ENCODE measurements at regions not wholly inside any gene's neighbourhood (a gene's known extent, or its start where the extent isn't known, plus 50 kb on each side); places are given as distances from the start of the nearest gene placed in this dataset.
"Not testable (repeated sequence)": the region's sequence is repeated elsewhere in the genome, so short reads cannot be mapped to it uniquely, and the experiment has no call there.

DNA sequence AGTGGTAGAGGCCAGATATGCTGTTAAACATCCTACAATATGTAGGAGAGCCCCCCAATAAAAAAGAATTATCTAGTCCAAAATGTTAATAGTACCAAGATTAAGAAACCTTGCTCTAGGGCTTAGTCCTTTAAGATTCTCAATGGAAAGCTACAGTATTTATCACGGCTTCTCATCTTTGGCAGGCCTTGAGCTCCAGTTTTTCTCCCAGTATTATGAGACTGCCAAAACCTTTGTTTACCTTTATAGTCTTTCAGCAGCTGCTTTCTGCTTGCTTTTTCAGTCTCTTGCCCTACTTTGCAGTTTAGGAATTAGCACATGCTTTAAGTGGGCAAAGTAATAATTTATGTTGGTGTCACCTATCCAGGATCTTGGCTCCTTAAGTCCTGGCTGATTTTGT is 59.7 kb downstream of the NHLRC1 start:
- DNase-seq, result no peak

DNA sequence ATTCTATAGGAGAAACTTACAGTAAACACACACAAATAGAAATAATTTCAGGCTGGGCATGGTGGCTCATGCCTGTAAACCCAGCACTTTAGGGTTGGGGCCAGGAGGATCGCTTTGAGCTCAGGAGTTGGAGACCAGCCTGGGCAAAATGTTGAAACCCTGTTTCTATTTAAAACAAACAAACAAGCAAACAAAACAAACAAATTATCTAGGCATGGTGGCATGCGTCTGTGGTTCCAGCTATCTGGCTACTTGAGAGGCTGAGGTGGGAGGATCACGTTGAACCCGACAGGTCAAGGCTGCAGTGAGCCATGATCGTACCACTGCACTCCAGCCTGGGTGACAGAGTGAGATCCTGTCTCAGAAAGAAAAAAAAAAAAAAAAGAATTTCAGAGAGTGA is 64.0 kb downstream of the NHLRC1 start:
- DNase-seq, result no peak

DNA sequence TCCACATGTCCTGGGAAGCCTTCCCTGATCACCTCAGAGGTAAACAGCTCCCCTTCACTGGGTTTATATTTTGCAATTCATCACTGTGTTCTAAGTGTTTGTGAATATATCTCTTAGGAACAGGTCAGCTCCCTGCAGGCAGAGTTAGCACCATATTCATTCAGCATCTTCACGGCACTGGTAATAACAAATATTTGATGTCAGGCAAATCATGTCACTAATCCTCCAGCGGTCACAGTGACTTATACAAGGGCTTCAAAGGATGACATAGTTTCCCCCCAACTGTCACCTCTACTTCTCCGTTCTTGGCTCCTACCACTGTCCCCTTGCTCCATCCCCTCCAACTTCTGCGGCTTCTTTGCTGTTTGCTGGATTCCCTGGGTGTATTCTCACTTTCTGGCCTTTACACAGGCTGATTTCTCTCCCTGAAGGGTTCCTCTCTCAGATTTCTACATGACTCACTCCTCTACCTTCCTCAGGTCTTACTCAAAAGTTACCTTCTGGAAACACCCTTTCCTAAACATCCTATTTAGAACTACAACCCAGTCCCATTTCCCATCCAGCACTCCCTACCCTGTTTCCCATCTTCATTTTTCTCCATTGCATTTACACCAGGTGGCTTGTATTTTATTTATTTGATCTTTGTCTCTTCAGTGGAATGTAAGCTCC is 66.6 kb downstream of the NHLRC1 start:
- peak; percentile 8 for DNase-seq

DNA sequence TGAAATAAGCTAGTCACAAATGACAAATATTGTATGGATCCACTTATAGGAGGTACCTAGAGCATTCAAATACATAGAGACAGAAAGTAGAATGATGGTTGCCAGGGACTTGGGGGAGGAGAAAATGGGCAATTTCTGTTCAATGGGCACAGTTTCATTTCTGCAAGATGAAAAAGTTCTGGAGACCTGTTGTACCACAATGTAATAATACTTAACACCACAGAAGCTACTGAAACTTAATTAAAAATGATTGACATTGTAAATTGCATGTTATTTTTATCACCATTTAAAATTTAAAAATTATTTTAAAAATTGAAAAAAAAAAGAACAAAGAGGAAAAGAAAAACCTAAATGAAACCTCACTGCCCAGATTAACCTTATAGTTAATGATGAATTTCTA is 67.4 kb downstream of the NHLRC1 start:
- no peak for DNase-seq

DNA sequence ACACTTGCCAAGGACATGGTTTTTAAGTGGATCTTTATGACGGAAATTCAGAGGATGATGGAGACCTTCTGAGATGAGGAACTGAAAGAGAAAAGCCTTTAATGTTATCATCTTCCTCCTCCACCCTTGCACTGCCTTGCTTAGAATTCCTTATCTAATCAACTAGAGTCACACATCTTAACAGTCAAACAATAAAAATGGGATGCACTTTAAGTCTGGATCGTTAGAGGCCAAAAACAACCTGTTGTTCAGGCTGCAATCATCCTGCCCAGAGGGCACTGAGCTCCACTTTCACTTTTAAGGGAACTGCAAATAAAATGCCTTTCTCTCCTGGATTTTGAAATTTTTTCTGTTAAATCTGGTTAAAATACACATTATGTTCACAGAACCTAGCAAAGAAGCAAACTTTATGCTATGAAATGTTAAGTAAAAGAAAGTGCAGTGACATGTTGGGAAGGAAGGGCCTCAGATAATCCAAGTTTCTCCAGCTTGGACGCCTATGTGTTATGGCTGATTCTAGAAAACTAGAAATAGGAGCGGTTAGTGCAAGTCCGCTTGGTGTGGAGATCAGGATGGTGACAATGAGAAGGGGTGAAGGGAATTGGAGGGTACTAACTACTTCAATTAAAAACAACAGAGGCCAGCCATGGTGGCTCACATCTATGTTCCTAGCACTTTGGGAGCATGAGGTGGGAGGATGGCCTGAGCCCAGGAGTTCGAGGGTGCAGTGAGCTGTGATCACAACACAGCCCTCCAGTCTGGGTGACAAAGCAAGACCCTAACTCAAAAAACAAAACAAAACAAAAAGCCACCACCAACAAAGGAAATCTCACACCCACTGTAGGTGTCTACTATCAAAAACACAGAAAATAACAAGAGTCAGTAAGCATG is 66.4 kb upstream of the KIF13A start:
- DNase-seq, result peak; percentile 75

DNA sequence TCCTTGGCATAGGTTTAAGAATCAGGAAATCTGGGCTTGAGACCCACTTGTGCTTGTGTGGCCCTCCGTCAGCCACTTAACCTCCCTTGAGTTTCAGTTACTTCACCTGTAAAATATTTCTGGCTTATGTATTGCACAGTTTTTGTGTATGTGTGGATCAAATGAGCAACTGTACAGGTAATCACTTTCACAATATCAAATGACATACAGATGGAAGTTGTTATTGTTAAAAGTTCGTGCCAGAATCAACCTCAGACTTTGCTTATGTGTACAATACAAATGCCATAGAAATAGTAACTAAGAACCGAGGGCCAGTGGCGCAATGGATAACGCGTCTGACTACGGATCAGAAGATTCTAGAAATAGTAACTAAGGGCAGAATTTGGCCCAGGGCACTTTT is 65.6 kb upstream of the KIF13A start:
- DNase-seq, result peak; percentile 68

DNA sequence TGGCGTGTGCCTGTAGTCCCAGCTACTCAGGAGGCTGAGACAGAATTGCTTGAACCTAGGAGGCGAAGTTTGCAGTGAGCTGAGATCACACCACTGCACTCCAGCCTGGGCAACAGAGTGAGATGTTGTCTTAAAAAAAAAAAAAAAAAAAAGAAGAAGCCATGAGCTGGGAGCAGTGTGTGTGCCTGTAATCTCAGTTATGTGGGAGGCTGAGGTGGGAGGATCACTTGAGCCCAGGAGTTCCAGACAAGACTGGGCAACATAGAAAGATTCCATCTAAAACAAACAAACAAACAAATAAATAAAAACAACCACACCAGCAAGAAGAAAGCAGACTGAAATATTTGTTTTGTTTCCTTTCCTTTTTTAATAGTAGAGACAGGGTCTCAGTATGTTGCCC is 62.2 kb upstream of the KIF13A start:
- no peak for DNase-seq

DNA sequence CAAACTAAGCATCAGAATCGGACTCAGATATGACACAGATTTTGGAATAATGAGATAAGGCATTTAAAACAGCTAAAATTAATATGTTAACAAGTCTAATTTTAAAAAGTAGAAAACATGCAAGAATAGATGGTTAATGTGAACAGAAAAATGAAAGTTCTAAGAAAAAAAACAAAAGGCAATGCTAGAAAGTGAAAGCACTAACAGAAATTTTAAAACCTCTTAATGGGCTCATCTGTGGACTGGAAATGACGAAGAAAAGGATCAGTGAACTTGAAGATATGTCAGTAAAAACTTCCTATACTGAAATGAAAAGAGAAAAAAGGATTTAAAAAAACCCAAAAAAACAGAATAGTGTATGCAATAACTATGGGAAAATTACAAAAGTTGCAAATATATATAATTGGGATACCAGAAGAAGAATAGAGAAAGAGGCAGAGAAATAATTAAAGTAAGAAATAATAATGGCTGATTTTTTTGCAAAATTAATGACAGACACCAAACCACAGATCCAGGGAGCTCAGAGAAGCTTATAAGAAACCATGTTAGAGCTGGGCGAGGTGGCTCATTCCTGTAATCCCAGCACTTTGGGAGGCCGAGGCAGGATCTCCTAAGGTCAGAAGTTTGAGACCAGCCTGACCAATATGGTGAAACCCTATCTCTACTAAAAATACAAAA is 61.7 kb upstream of the KIF13A start:
- DNase-seq, result no peak

DNA sequence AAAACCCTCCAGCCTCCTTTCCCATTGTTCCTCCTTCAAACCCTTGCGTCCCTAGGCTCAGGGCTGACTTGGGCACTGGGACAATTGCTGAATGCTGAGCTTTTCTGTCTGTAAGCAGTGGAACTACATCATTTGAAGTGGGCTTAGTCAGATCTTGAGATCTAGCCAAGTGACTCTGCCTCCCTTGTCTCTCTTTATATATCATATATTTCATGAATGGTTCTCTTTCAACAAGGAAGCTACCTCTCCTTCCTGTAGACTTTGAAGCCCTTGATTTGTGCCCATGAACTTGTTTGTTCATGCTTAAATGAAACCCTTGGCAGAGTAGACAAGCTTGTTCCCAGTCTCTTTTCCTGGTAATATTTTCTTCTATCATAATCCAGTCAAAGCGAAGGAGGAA is 60.0 kb upstream of the KIF13A start:
- peak; percentile 48 for DNase-seq

DNA sequence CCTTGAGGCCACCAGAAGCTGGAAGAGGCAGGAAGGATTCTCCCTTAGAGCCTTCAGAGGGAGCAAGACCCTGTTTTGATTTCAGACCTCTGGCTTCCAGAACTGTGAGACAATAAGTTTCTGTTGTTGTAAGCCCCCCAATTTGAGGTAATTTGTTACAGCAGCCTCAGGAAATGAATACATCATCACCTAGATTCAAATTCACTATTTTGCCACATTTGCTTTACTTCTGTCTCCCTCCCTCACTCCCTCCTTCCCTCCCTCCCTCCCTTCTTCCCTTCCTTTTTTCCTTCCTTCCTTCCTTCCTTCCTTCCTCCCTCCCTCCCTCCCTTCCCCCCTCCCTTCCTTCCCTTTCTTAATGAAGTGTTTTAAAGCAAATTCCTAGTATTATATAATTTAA is 58.1 kb upstream of the KIF13A start:
- no peak for DNase-seq

DNA sequence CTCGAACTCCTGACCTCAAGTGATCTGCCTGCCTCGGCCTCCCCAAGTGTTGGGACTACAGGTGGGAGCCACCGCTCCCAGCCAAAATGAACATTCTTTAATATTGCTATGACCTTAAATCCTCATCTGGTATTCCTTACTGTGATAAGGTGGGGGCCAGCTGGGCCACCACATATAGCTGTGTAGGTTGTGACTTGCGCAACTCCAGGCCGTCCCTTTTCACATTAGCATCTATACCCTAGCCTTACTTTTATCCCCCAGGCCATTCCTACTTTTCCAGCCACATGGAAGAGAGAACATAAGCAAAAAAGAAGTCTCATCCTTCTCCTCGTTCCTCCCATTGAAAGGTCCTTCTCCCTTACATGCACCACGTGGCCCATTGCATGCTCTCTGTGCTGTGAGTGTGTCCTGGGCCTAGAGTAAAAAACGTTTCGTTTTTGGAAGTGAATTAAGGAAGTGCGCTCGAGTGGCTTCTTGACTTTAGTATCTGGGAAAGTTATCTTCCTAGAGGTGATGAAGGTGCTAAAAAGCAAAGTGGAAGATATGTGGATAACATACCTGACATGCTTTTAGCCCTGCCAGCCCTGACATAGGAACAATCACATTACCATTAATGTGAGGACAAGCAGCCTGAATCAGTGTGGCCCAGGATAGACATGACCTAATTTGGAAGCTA is 56.8 kb upstream of the KIF13A start:
- DNase-seq, result no peak

DNA sequence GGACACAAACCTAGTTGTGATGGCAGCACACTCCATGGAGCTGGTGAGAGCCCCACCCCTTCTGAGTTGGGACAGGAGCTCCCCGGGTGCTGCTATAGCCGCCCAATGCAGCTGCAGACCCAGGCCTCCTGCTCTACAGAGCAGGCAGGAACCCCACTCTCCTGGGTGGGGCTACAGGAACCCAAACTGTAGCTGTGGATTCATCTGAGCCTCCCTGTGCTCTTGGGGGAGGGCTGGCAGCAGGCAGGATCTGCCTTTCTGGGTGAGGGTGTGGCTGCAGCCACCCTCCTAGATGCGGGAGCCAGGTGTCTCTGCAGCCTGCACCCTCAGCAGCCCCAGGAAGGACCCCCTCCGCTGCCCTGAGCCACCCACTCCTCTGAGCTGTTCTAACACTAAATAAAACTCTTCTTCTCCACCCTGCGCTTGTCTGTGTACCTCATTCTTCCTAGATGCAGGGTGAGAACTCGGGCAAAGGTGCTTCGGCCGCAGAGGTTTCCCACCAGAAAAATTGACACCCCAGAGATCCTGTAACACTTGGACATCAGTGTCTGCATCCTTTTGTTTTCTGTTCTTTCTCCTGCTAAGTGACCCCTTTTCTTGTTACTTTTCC is 55.2 kb upstream of the KIF13A start:
- DNase-seq, result no peak

DNA sequence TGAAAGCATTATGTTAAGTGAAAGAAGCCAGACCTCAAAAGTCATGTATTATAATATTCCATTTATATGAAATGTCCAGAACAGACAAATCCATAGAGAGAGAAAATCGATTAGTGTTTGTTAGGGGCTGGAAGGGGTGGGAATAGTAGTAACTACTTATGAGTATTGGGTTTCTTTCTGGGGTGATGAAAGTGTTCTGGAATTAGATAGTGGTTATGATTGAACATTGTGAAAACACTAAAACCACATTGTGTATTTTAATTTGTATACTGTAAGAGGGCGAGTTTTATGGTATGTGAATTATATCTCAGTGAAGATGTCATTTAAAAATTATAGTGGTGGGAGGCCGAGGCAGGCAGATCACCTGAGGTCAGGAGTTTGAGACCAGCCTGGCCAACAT is 52.0 kb upstream of the KIF13A start:
- DNase-seq, result no peak

DNA sequence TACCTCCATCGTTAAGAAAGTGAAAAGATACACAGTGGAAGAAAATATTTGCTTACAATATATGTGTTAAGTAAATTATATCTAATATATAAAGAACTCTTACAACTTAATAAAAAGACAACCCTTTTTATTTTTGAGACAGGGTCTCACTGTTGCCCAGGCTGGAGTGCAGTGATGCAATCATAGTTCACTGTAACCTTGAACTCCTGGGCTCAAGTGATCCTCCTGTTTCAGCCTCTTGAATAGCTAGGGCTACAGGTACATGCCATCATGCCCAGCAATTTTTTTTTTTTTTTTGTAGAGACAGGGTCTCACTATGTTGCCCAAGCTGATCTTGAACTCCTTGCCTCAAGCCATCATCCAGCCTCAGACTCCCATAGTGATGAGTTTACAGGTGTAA is 50.8 kb upstream of the KIF13A start:
- not testable (repeated sequence) for DNase-seq

All from NCI-H226 (cell line).